Adrenal gland (tissue), 9 donors: ENCODE measurements at regions not wholly inside any gene's neighbourhood (a gene's known extent, or its start where the extent isn't known, plus 50 kb on each side); places are given as distances from the start of the nearest gene placed in this dataset.

Source experiments
- DNase-seq, 7 donors: peaks; one replicate each; pipeline ENCODE4 v3.0.0-alpha.2; 2019 to 2020
- H3K27ac ChIP-seq, 5 donors: fragments of 200-600 bp; sonication (generic) in 4 of 5; 1 replicate in 3 of 5; 2 replicates in 2 of 5; pipeline versions ENCODE4 v1.5.1 to v1.8.0; 2016 to 2020; ENCODE audit warnings: mild to moderate bottlenecking in 1 of 5
- H3K27me3 ChIP-seq: fragments of 200-600 bp; 2 replicates; pipeline ENCODE4 v1.8.0; 2021
- H3K36me3 ChIP-seq, 2 donors: fragments of 200-600 bp; replicated peaks in 1 of 2; 1 replicate in 1 of 2; 2 replicates in 1 of 2; pipeline versions ENCODE4 v1.5.1 to v1.8.0; 2018 to 2022
- H3K4me1 ChIP-seq, 2 donors: fragments of 200-600 bp; replicated peaks in 1 of 2; 1 replicate in 1 of 2; 2 replicates in 1 of 2; pipeline versions ENCODE4 v1.5.1 to v1.8.0; 2018 to 2021
- H3K4me3 ChIP-seq, 4 donors: fragments of 200-600 bp; sonication (generic) in 3 of 4; one replicate each; pipeline ENCODE4 v1.5.1; 2016 to 2018
- H3K9me3 ChIP-seq, 3 donors: fragments of 200-600 bp; sonication (generic) in 1 of 3; replicated peaks in 1 of 3; 1 replicate in 2 of 3; 2 replicates in 1 of 3; pipeline versions ENCODE4 v1.5.1 to v1.8.0; 2016 to 2021
- POLR2A ChIP-seq, 2 donors: fragments of 450-650 bp; IDR thresholded peaks; one replicate each; pipeline ENCODE4 v1.6.1; 2017; ENCODE audit warnings: antibody characterized with exemption in 2 of 2, mild to moderate bottlenecking in 2 of 2, moderate library complexity in 1 of 2
- WGBS, 4 donors: extraction: QIAGEN DNeasy Blood & Tissue Kit in 2 of 4; methylation state at CpG; one replicate each; pipeline versions ENCODE4 v1.1.5 to v1.1.7; 2013 to 2017; 5-methylcytosine and 5-hydroxymethylcytosine counted together
- intact Hi-C, 2 donors: fragments of 100-400 bp; cut with DNase I; formaldehyde crosslinking; loops; one replicate each; pipeline versions ENCODE4 v1.14.1 to v1.15.0; 2022 to 2023
- TF ChIP-seq, protein P1 (sequence below), 6 experiments: fragments of 450-650 bp in 4 of 6; fragments of 200-600 bp in 2 of 6; sonication (generic) in 1 of 6; IDR thresholded peaks; 1 replicate in 5 of 6; 2 replicates in 1 of 6; pipeline versions ENCODE4 v1.5.1 to v1.8.0; 2016 to 2021; ENCODE audit warnings: antibody characterized with exemption in 6 of 6, mild to moderate bottlenecking in 2 of 6, moderate library complexity in 1 of 6
- donor health status: healthy with polysubstance abuse.
- donor health status: Bipolar disorder and iron deficiency.
- donor health status: DM: yes; HTN: yes; CAD: no.
- donor health status: DM: no; HTN: no; CAD: no.
- donor health status: DM: no; HTN: no; CAD: no.

GRCh38 chr7:159212226-159212625 lies 67.6 kb upstream of the VIPR2 start:
- WGBS, 4 donors: 74 to 85% (median 83%) methylated on average over 4 of the region's 4 CpGs
- H3K4me1 ChIP-seq: peaks cover 0 to 13% of the 10 kb centered on the region in 2 donors
- no peaks in the 10 kb centered on the region for H3K9me3 ChIP-seq
- H3K27ac ChIP-seq: no peak overlapping the region
- TF ChIP-seq, protein P1, sequence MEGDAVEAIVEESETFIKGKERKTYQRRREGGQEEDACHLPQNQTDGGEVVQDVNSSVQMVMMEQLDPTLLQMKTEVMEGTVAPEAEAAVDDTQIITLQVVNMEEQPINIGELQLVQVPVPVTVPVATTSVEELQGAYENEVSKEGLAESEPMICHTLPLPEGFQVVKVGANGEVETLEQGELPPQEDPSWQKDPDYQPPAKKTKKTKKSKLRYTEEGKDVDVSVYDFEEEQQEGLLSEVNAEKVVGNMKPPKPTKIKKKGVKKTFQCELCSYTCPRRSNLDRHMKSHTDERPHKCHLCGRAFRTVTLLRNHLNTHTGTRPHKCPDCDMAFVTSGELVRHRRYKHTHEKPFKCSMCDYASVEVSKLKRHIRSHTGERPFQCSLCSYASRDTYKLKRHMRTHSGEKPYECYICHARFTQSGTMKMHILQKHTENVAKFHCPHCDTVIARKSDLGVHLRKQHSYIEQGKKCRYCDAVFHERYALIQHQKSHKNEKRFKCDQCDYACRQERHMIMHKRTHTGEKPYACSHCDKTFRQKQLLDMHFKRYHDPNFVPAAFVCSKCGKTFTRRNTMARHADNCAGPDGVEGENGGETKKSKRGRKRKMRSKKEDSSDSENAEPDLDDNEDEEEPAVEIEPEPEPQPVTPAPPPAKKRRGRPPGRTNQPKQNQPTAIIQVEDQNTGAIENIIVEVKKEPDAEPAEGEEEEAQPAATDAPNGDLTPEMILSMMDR (IDR thresholded peaks at IDR 0.05): no peak
- TF ChIP-seq POLR2A (IDR thresholded peaks at IDR 0.05): no peak
- no peaks in the 10 kb centered on the region for H3K27me3 ChIP-seq
- no peaks in the 10 kb centered on the region for H3K36me3 ChIP-seq
- H3K4me3 ChIP-seq: no peak overlapping the region
- intact Hi-C loops: no loop called here
- no peak for DNase-seq

GRCh38 chr7:159211540-159212182 lies 67.0 kb upstream of the VIPR2 start:
- 24 to 43% (median 40%) methylated on average over 5 to 19 of the region's 19 CpGs for WGBS, 4 donors
- peak in 6 of 7 donors; percentile 35 to 67 (median 50) for DNase-seq
- Histone ChIP-seq H3K27me3 (no peaks in the 10 kb centered on the region), H3K4me3 (no peak overlapping the region), H3K27ac (peak overlapping the region in 1 of 5 donors; percentile 71), H3K36me3 (no peaks in the 10 kb centered on the region), H3K9me3 (no peaks in the 10 kb centered on the region), H3K4me1 (peaks cover 0 to 13% of the 10 kb centered on the region in 2 donors)
- intact Hi-C loops: no loop called here
- TF ChIP-seq POLR2A (IDR thresholded peaks at IDR 0.05): no peak
- TF ChIP-seq, protein P1 (IDR thresholded peaks at IDR 0.05): no peak

DNA sequence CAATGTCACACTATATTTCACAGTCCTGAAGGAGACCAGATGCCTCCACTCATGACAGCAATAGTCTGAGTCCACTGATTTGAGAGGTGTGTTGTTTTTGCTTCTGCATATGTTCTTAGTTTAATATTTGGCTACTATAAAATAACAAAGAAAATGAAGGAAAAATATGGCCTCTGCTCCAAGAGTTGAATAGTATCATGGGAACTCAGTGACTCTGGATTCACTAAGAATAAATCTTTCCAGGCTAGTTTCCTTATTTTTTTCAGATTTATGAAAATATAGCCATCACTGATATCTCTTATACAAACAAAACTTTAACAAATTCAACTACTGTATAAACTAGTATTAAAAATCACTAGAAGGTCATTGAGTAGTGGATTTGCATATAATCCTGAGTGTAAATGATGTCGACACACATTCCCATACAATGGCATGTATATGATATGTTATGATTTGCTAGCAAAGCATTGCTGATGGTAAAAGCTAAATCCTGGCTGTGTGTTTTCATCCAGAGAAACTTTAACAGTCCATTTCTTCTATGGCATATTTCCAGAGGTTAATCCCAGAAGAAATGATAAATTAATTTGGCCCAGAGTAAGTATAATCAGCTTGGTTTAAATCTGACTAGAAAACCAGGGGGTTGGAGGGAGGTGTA lies 66.0 kb upstream of the VIPR2 start:
- Histone ChIP-seq H3K27me3 (no peaks in the 10 kb centered on the region), H3K4me1 (peaks cover 0 to 13% of the 10 kb centered on the region in 2 donors), H3K36me3 (no peaks in the 10 kb centered on the region), H3K9me3 (no peaks in the 10 kb centered on the region), H3K27ac (no peak overlapping the region), H3K4me3 (no peak overlapping the region)
- TF ChIP-seq, protein P1 (IDR thresholded peaks at IDR 0.05): no peak
- no peak for TF ChIP-seq POLR2A (IDR thresholded peaks at IDR 0.05)
- WGBS, 4 donors: 75 to 83% (median 82%) methylated on average over 1 of the region's 1 CpG
- intact Hi-C loops: no loop called here
- DNase-seq: no peak

DNA sequence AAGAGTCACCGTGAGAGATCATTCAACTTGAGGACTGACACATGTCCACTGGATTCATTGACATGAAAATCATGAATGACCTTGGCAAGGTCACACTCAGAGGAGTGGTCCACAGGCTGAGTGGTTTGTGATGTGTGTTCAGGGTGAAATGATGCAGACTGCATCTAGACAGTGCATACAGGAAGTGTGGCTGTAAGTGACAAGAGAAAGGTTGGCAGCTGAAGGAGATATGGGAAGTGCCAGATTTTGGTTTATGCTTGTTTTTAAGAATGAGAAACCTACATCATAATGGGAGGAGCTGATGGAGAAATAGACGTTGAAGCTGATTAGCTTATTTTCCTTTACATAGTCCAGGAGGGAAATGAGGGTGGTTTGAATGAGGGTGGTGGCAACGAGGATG lies 64.8 kb upstream of the VIPR2 start:
- WGBS, 4 donors: 63 to 73% (median 69%) methylated on average over 3 of the region's 3 CpGs
- Histone ChIP-seq H3K4me1 (peaks cover 0 to 13% of the 10 kb centered on the region in 2 donors), H3K27ac (no peak overlapping the region), H3K36me3 (no peaks in the 10 kb centered on the region), H3K9me3 (no peaks in the 10 kb centered on the region), H3K27me3 (no peaks in the 10 kb centered on the region), H3K4me3 (no peak overlapping the region)
- no peak for DNase-seq
- intact Hi-C loops: no loop called here
- no peak for TF ChIP-seq POLR2A (IDR thresholded peaks at IDR 0.05)
- TF ChIP-seq, protein P1 (IDR thresholded peaks at IDR 0.05): no peak
